ENCODE measurements at regions not wholly inside any gene's neighbourhood (a gene's known extent, or its start where the extent isn't known, plus 50 kb on each side); places are given as distances from the start of the nearest gene placed in this dataset.
"Not testable (repeated sequence)": the region's sequence is repeated elsewhere in the genome, so short reads cannot be mapped to it uniquely, and the experiment has no call there.

GRCh38 chr1:178036090-178036489 is 57.8 kb upstream of the RASAL2 start:
- Histone ChIP-seq H3K9me3 (replicated peaks; ENCODE audit: control insufficient read depth, low read depth, low read length) (no peaks in the 10 kb centered on the region), H3K4me3 (ENCODE audit: low read length) (no peak overlapping the region), H3K27me3 (ENCODE audit: control insufficient read depth, insufficient read depth, low read length) (no peaks in the 10 kb centered on the region), H3K27ac (ENCODE audit: low read length) (no peak overlapping the region), H3K36me3 (ENCODE audit: control insufficient read depth, insufficient read depth, low read length) (peaks cover 3% of the 10 kb centered on the region), H3K4me1 (ENCODE audit: control insufficient read depth, insufficient read depth, low read length) (peaks cover 5% of the 10 kb centered on the region)
- WGBS (ENCODE audit: insufficient coverage): 94% methylated on average over 7 of the region's 10 CpGs
- no peak for DNase-seq

GRCh38 chr1:178037510-178038253 is 56.2 kb upstream of the RASAL2 start:
- WGBS (ENCODE audit: insufficient coverage): 2% methylated on average over 51 of the region's 58 CpGs
- H3K9me3 ChIP-seq (replicated peaks; ENCODE audit: control insufficient read depth, low read depth, low read length): no peaks in the 10 kb centered on the region
- H3K36me3 ChIP-seq (ENCODE audit: control insufficient read depth, insufficient read depth, low read length): peaks cover 3% of the 10 kb centered on the region
- H3K4me1 ChIP-seq (ENCODE audit: control insufficient read depth, insufficient read depth, low read length): peaks cover 5% of the 10 kb centered on the region
- H3K27me3 ChIP-seq (ENCODE audit: control insufficient read depth, insufficient read depth, low read length): no peaks in the 10 kb centered on the region
- H3K4me3 ChIP-seq (ENCODE audit: low read length): peak overlapping the region; percentile 63
- H3K27ac ChIP-seq (ENCODE audit: low read length): peak overlapping the region; percentile 65
- peak; percentile 87 for DNase-seq

DNA sequence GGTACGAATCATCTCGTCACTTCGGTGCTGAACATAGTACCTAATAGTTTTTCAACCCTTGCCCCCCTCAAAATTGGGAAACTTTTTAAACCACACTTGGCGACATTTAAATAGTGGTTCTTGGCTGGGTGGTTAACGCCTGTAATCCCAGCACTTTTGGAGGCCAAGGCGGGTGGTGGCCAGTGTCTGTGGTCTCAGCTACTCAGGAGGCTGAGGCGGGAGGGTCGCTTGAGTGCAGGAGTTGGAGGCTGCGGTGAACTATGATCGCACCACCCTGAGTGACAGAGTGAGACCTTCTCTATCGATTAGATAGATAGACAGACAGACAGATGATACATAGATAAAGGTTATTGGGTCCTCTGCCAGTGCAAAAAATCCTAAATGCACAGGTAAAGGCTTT is 55.5 kb upstream of the RASAL2 start:
- no peaks in the 10 kb centered on the region for H3K9me3 ChIP-seq (replicated peaks; ENCODE audit: control insufficient read depth, low read depth, low read length)
- 93% methylated on average over 6 of the region's 11 CpGs for WGBS (ENCODE audit: insufficient coverage)
- DNase-seq: no peak
- no peaks in the 10 kb centered on the region for H3K27me3 ChIP-seq (ENCODE audit: control insufficient read depth, insufficient read depth, low read length)
- peak overlapping the region; percentile 65 for H3K27ac ChIP-seq (ENCODE audit: low read length)
- H3K4me3 ChIP-seq (ENCODE audit: low read length): peak overlapping the region; percentile 63
- H3K36me3 ChIP-seq (ENCODE audit: control insufficient read depth, insufficient read depth, low read length): no peaks in the 10 kb centered on the region
- H3K4me1 ChIP-seq (ENCODE audit: control insufficient read depth, insufficient read depth, low read length): peaks cover 5% of the 10 kb centered on the region

- Histone ChIP-seq H3K36me3 (ENCODE audit: control insufficient read depth, insufficient read depth, low read length) (no peaks in the 10 kb centered on the region), H3K9me3 (replicated peaks; ENCODE audit: control insufficient read depth, low read depth, low read length) (no peaks in the 10 kb centered on the region), H3K27ac (ENCODE audit: low read length) (no peak overlapping the region), H3K4me3 (ENCODE audit: low read length) (no peak overlapping the region), H3K27me3 (ENCODE audit: control insufficient read depth, insufficient read depth, low read length) (no peaks in the 10 kb centered on the region), H3K4me1 (ENCODE audit: control insufficient read depth, insufficient read depth, low read length) (peaks cover 5% of the 10 kb centered on the region)
- 100% methylated on average over 1 of the region's 2 CpGs for WGBS (ENCODE audit: insufficient coverage)
- no peak for DNase-seq
Measured at GRCh38 chr1:178039891-178040290, 54.0 kb upstream of the RASAL2 start.

GRCh38 chr1:178043940-178044339 is 50.0 kb upstream of the RASAL2 start:
- not testable (repeated sequence) for H3K27me3 ChIP-seq (ENCODE audit: control insufficient read depth, insufficient read depth, low read length); DNase-seq; H3K4me3 ChIP-seq (ENCODE audit: low read length); H3K4me1 ChIP-seq (ENCODE audit: control insufficient read depth, insufficient read depth, low read length); H3K36me3 ChIP-seq (ENCODE audit: control insufficient read depth, insufficient read depth, low read length); H3K27ac ChIP-seq (ENCODE audit: low read length); H3K9me3 ChIP-seq (replicated peaks; ENCODE audit: control insufficient read depth, low read depth, low read length)
- 53% methylated on average over 3 of the region's 4 CpGs for WGBS (ENCODE audit: insufficient coverage)
